Neural cell (in vitro differentiated cells): ENCODE measurements at regions not wholly inside any gene's neighbourhood (a gene's known extent, or its start where the extent isn't known, plus 50 kb on each side); places are given as distances from the start of the nearest gene placed in this dataset.

Source experiments
- CTCF ChIP-seq: fragments of 450-650 bp; IDR thresholded peaks from 2 replicates; pipeline ENCODE4 v1.5.1; 2014; ENCODE audit warnings: antibody characterized with exemption, mild to moderate bottlenecking, moderate library complexity; ENCODE audit not compliant: poor library complexity, severe bottlenecking
- EP300 ChIP-seq: fragments of 450-650 bp; conservative IDR thresholded peaks from 2 replicates; pipeline ENCODE4 v1.6.1; 2014; ENCODE audit warnings: antibody characterized with exemption, mild to moderate bottlenecking, moderate library complexity; ENCODE audit not compliant: poor library complexity, severe bottlenecking
- EZH2 ChIP-seq: fragments of 200-600, 300-800 bp; shearing (Covaris generic), sonication (generic); IDR thresholded peaks from 2 replicates; pipeline ENCODE4 v1.6.1; 2014; ENCODE audit warnings: antibody characterized with exemption, low read length, borderline replicate concordance, mild to moderate bottlenecking; ENCODE audit not compliant: insufficient read depth, poor library complexity, severe bottlenecking
- RAD21 ChIP-seq: fragments of 450-650 bp; conservative IDR thresholded peaks from 2 replicates; pipeline ENCODE4 v1.6.1; 2014; ENCODE audit warnings: antibody characterized with exemption, mild to moderate bottlenecking, moderate library complexity
- TAF1 ChIP-seq: IDR thresholded peaks from 2 replicates; pipeline ENCODE4 v1.6.1; 2012; ENCODE audit warnings: low read depth
- TF ChIP-seq, protein P1 (sequence below): IDR thresholded peaks from 2 replicates; pipeline ENCODE4 v1.6.1; 2012; ENCODE audit warnings: borderline replicate concordance

- TF ChIP-seq CTCF (no peak), EZH2 (no peak), TAF1 (no peak), EP300 (no peak), RAD21 (no peak)
- TF ChIP-seq, protein P1, sequence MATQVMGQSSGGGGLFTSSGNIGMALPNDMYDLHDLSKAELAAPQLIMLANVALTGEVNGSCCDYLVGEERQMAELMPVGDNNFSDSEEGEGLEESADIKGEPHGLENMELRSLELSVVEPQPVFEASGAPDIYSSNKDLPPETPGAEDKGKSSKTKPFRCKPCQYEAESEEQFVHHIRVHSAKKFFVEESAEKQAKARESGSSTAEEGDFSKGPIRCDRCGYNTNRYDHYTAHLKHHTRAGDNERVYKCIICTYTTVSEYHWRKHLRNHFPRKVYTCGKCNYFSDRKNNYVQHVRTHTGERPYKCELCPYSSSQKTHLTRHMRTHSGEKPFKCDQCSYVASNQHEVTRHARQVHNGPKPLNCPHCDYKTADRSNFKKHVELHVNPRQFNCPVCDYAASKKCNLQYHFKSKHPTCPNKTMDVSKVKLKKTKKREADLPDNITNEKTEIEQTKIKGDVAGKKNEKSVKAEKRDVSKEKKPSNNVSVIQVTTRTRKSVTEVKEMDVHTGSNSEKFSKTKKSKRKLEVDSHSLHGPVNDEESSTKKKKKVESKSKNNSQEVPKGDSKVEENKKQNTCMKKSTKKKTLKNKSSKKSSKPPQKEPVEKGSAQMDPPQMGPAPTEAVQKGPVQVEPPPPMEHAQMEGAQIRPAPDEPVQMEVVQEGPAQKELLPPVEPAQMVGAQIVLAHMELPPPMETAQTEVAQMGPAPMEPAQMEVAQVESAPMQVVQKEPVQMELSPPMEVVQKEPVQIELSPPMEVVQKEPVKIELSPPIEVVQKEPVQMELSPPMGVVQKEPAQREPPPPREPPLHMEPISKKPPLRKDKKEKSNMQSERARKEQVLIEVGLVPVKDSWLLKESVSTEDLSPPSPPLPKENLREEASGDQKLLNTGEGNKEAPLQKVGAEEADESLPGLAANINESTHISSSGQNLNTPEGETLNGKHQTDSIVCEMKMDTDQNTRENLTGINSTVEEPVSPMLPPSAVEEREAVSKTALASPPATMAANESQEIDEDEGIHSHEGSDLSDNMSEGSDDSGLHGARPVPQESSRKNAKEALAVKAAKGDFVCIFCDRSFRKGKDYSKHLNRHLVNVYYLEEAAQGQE, result no peak
These were observed 115.9 kb upstream of the RUNX1 start for GRCh38 chr21:35164971-35165483.
